Head of caudate nucleus (tissue), 42 donors: ENCODE measurements at regions not wholly inside any gene's neighbourhood (a gene's known extent, or its start where the extent isn't known, plus 50 kb on each side); places are given as distances from the start of the nearest gene placed in this dataset.

ENCODE experiments used
- DNase-seq, 42 donors: peaks; one replicate each; pipeline versions ENCODE4 v3.0.0 to v3.0.0-alpha.2; 2020 to 2021; ENCODE audit warnings: mixed read lengths in 7 of 42
- intact Hi-C: fragments of 100-400 bp; cut with DNase I; formaldehyde crosslinking; loops from one replicate; pipeline ENCODE4 v1.15.0; 2022

- no peak for DNase-seq
- intact Hi-C loops, result no loop called here
Observed at GRCh38 chr10:78181381-78182055, 147.9 kb downstream of the RPS24 start.

GRCh38 chr10:78182841-78183240 is 149.2 kb downstream of the RPS24 start:
- intact Hi-C loops, result no loop called here
- DNase-seq, result no peak

GRCh38 chr10:78184851-78185692 is 151.4 kb downstream of the RPS24 start:
- intact Hi-C loops, result no loop called here
- DNase-seq, result peak in 41 of 42 donors; percentile 30 to 89 (median 64)

- intact Hi-C loops, result no loop called here
- DNase-seq, result peak in 28 of 42 donors; percentile 18 to 73 (median 42)
Observed at GRCh38 chr10:78185693-78186055, 152.0 kb downstream of the RPS24 start.

- intact Hi-C loops, result no loop called here
- DNase-seq, result no peak
Observed at GRCh38 chr10:78186572-78186971, 152.9 kb downstream of the RPS24 start.

GRCh38 chr10:78187371-78187770 is 153.7 kb downstream of the RPS24 start:
- no peak for DNase-seq
- intact Hi-C loops, result no loop called here

GRCh38 chr10:78188446-78188845 is 154.8 kb downstream of the RPS24 start:
- intact Hi-C loops, result no loop called here
- no peak for DNase-seq

- DNase-seq, result no peak
- intact Hi-C loops, result no loop called here
Observed at GRCh38 chr10:78190051-78190825, 156.6 kb downstream of the RPS24 start.

GRCh38 chr10:78191301-78191700 is 157.6 kb downstream of the RPS24 start:
- DNase-seq, result no peak
- intact Hi-C loops, result no loop called here

GRCh38 chr10:78193189-78193588 is 159.5 kb downstream of the RPS24 start:
- intact Hi-C loops, result no loop called here
- no peak for DNase-seq

- DNase-seq, result no peak
- intact Hi-C loops, result no loop called here
Observed at GRCh38 chr10:78194050-78194449, 160.4 kb downstream of the RPS24 start.

GRCh38 chr10:78194539-78195402 is 161.1 kb downstream of the RPS24 start:
- intact Hi-C loops, result no loop called here
- no peak for DNase-seq

GRCh38 chr10:78196396-78196795 is 162.7 kb downstream of the RPS24 start:
- intact Hi-C loops, result no loop called here
- no peak for DNase-seq

- intact Hi-C loops, result no loop called here
- DNase-seq, result no peak
Observed at GRCh38 chr10:78196964-78197363, 163.3 kb downstream of the RPS24 start.

GRCh38 chr10:78197628-78198272 is 164.1 kb downstream of the RPS24 start:
- intact Hi-C loops, result no loop called here
- DNase-seq, result no peak

GRCh38 chr10:78199005-78199725 is 165.5 kb downstream of the RPS24 start:
- intact Hi-C loops, result no loop called here
- DNase-seq, result no peak

- intact Hi-C loops, result no loop called here
- no peak for DNase-seq
Observed at GRCh38 chr10:78199759-78200158, 166.1 kb downstream of the RPS24 start.

- no peak for DNase-seq
- intact Hi-C loops, result no loop called here
Observed at GRCh38 chr10:78200686-78201085, 167.0 kb downstream of the RPS24 start.
